ENCODE measurements at regions not wholly inside any gene's neighbourhood (a gene's known extent, or its start where the extent isn't known, plus 50 kb on each side); places are given as distances from the start of the nearest gene placed in this dataset.

GRCh38 chr14:34238610-34239009 lies 223.4 kb downstream of the SPTSSA start:
- DNase-seq: no peak

- no peak for DNase-seq
These were observed 224.4 kb downstream of the SPTSSA start for GRCh38 chr14:34237677-34238076.

- peak; percentile 5 for DNase-seq
These were observed 225.0 kb downstream of the SPTSSA start for GRCh38 chr14:34237081-34237480.

- DNase-seq: no peak
These were observed 226.3 kb downstream of the SPTSSA start for GRCh38 chr14:34235643-34236300.

- DNase-seq: no peak
These were observed 227.8 kb downstream of the SPTSSA start for GRCh38 chr14:34234258-34234657.

- no peak for DNase-seq
These were observed 228.4 kb downstream of the SPTSSA start for GRCh38 chr14:34233619-34234018.

GRCh38 chr14:34232790-34233189 lies 229.2 kb downstream of the SPTSSA start:
- no peak for DNase-seq

- peak; percentile 39 for DNase-seq
These were observed 230.4 kb downstream of the SPTSSA start for GRCh38 chr14:34231626-34232025.

- DNase-seq: no peak
These were observed 232.9 kb downstream of the SPTSSA start for GRCh38 chr14:34229140-34229539.

- no peak for DNase-seq
These were observed 233.4 kb downstream of the SPTSSA start for GRCh38 chr14:34228650-34228976.

GRCh38 chr14:34227834-34228649 lies 234.0 kb downstream of the SPTSSA start:
- peak; percentile 70 for DNase-seq

GRCh38 chr14:34224221-34224620 lies 237.8 kb downstream of the SPTSSA start:
- DNase-seq: no peak

GRCh38 chr14:34223373-34224148 lies 238.5 kb downstream of the SPTSSA start:
- no peak for DNase-seq

- no peak for DNase-seq
These were observed 239.2 kb downstream of the SPTSSA start for GRCh38 chr14:34222867-34223266.

GRCh38 chr14:34222122-34222521 lies 239.9 kb downstream of the SPTSSA start:
- no peak for DNase-seq

GRCh38 chr14:34220921-34221320 lies 241.1 kb downstream of the SPTSSA start:
- DNase-seq: no peak

GRCh38 chr14:34220378-34220706 lies 241.7 kb downstream of the SPTSSA start:
- no peak for DNase-seq

- no peak for DNase-seq
These were observed 242.2 kb downstream of the SPTSSA start for GRCh38 chr14:34219661-34220377.

GRCh38 chr14:34218881-34219280 lies 243.2 kb downstream of the SPTSSA start:
- no peak for DNase-seq

- DNase-seq: no peak
These were observed 247.1 kb downstream of the SPTSSA start for GRCh38 chr14:34214961-34215360.

GRCh38 chr14:34213332-34213731 lies 248.7 kb downstream of the SPTSSA start:
- DNase-seq: no peak

GRCh38 chr14:34212172-34212929 lies 249.7 kb downstream of the SPTSSA start:
- DNase-seq: no peak
